Liver (tissue), 8 donors: ENCODE measurements at regions not wholly inside any gene's neighbourhood (a gene's known extent, or its start where the extent isn't known, plus 50 kb on each side); places are given as distances from the start of the nearest gene placed in this dataset.

Experiments
- DNase-seq: peaks from one replicate; pipeline ENCODE4 v3.0.0-alpha.2; 2017; ENCODE audit warnings: low spot score
- H3K27ac ChIP-seq, 2 donors: one replicate each; pipeline ENCODE4 v1.7.0; 2013; ENCODE audit warnings: inconsistent platforms in 2 of 2, low read length in 2 of 2, control low read depth in 1 of 2, low read depth in 1 of 2, mild to moderate bottlenecking in 1 of 2
- H3K27me3 ChIP-seq, 4 donors: one replicate each; pipeline versions ENCODE4 v1.6.1 to v1.7.0; 2013; ENCODE audit warnings: low read length in 3 of 4, inconsistent platforms in 1 of 4, mild to moderate bottlenecking in 1 of 4, moderate library complexity in 1 of 4; ENCODE audit not compliant: control insufficient read depth in 4 of 4, insufficient read depth in 4 of 4
- H3K36me3 ChIP-seq, 4 donors: one replicate each; pipeline versions ENCODE4 v1.6.1 to v1.7.0; 2013; ENCODE audit warnings: low read length in 3 of 4, mild to moderate bottlenecking in 3 of 4, low read depth in 1 of 4, moderate library complexity in 1 of 4; ENCODE audit not compliant: control insufficient read depth in 4 of 4, insufficient read depth in 3 of 4
- H3K4me1 ChIP-seq, 4 donors: one replicate each; pipeline versions ENCODE4 v1.6.1 to v1.7.0; 2013; ENCODE audit warnings: low read length in 3 of 4, mild to moderate bottlenecking in 3 of 4, moderate library complexity in 1 of 4; ENCODE audit not compliant: control insufficient read depth in 4 of 4, insufficient read depth in 4 of 4
- H3K4me3 ChIP-seq, 3 donors: one replicate each; pipeline versions ENCODE4 v1.6.1 to v1.7.0; 2013; ENCODE audit warnings: low read length in 3 of 3, control low read depth in 1 of 3, low read depth in 1 of 3, mild to moderate bottlenecking in 1 of 3
- H3K9ac ChIP-seq, 2 donors: one replicate each; pipeline ENCODE4 v1.7.0; 2013; ENCODE audit warnings: low read length in 2 of 2, mild to moderate bottlenecking in 2 of 2, moderate library complexity in 2 of 2, control low read depth in 1 of 2, low read depth in 1 of 2
- H3K9me3 ChIP-seq, 4 donors: one replicate each; pipeline versions ENCODE4 v1.6.1 to v1.7.0; 2013; ENCODE audit warnings: low read length in 3 of 4; ENCODE audit not compliant: control insufficient read depth in 4 of 4
- ATF3 ChIP-seq: IDR thresholded peaks from 2 replicates; pipeline ENCODE4 v1.6.1; 2016; ENCODE audit warnings: antibody characterized with exemption
- CTCF ChIP-seq: fragments of 150-350 bp; IDR thresholded peaks from 2 replicates; pipeline ENCODE4 v1.5.1; 2017; ENCODE audit warnings: improper control_type of control experiment, low read depth, low read length; ENCODE audit not compliant: missing input control
- EGR1 ChIP-seq, 2 donors: IDR thresholded peaks; 2 replicates each; pipeline ENCODE4 v1.6.1; 2016 to 2018; ENCODE audit warnings: antibody characterized with exemption in 2 of 2, low read depth in 2 of 2
- GABPA ChIP-seq, 2 donors: IDR thresholded peaks in 1 of 2; conservative IDR thresholded peaks in 1 of 2; 2 replicates each; pipeline ENCODE4 v1.6.1; 2016; ENCODE audit warnings: antibody characterized with exemption in 2 of 2, mild to moderate bottlenecking in 1 of 2, moderate library complexity in 1 of 2
- HNF4A ChIP-seq, 2 donors: conservative IDR thresholded peaks; 2 replicates each; pipeline ENCODE4 v1.6.1; 2016; ENCODE audit warnings: antibody characterized with exemption in 2 of 2, mild to moderate bottlenecking in 2 of 2
- HNF4G ChIP-seq: IDR thresholded peaks from 2 replicates; pipeline ENCODE4 v1.6.1; 2016; ENCODE audit warnings: antibody characterized with exemption
- JUND ChIP-seq, 2 donors: IDR thresholded peaks; 2 replicates each; pipeline ENCODE4 v1.6.1; 2016; ENCODE audit warnings: antibody characterized with exemption in 2 of 2
- MAX ChIP-seq: IDR thresholded peaks from 2 replicates; pipeline ENCODE4 v1.6.1; 2016; ENCODE audit warnings: antibody characterized with exemption
- NR2F2 ChIP-seq: IDR thresholded peaks from 2 replicates; pipeline ENCODE4 v1.6.1; 2016; ENCODE audit warnings: antibody characterized with exemption
- RAD21 ChIP-seq, 2 donors: IDR thresholded peaks; 2 replicates each; pipeline ENCODE4 v1.6.1; 2016; ENCODE audit warnings: antibody characterized with exemption in 2 of 2, mild to moderate bottlenecking in 2 of 2
- REST ChIP-seq: IDR thresholded peaks from 2 replicates; pipeline ENCODE4 v1.6.1; 2016; ENCODE audit warnings: antibody characterized with exemption, mild to moderate bottlenecking
- RXRA ChIP-seq, 2 donors: IDR thresholded peaks; 2 replicates each; pipeline ENCODE4 v1.6.1; 2017 to 2018; ENCODE audit warnings: antibody characterized with exemption in 2 of 2, mild to moderate bottlenecking in 1 of 2
- SP1 ChIP-seq: IDR thresholded peaks from 2 replicates; pipeline ENCODE4 v1.6.1; 2018; ENCODE audit warnings: antibody characterized with exemption, mild to moderate bottlenecking
- TAF1 ChIP-seq: conservative IDR thresholded peaks from 2 replicates; pipeline ENCODE4 v1.6.1; 2016; ENCODE audit warnings: antibody characterized with exemption, mild to moderate bottlenecking
- ZBTB33 ChIP-seq: IDR thresholded peaks from 2 replicates; pipeline ENCODE4 v1.6.1; 2016; ENCODE audit warnings: antibody characterized with exemption
- WGBS: extraction: QIAGEN DNeasy Blood & Tissue Kit; methylation state at CpG from one replicate; pipeline ENCODE4 v1.1.7; 2013; 5-methylcytosine and 5-hydroxymethylcytosine counted together
- donor health status: healthy.
- donor health status: healthy.
- donor health status: healthy.
- donor health status: healthy.
- donor health status: healthy.

- Histone ChIP-seq H3K9ac (no peak overlapping the region), H3K27ac (no peak overlapping the region), H3K9me3 (peaks cover 0 to 12% (median 6%) of the 10 kb centered on the region in 4 donors), H3K27me3 (no peaks in the 10 kb centered on the region), H3K4me3 (no peak overlapping the region), H3K36me3 (no peaks in the 10 kb centered on the region), H3K4me1 (no peaks in the 10 kb centered on the region)
- TF ChIP-seq RXRA (IDR thresholded peaks at IDR 0.05) = no peak
- TF ChIP-seq ZBTB33 = no peak
- TF ChIP-seq TAF1 = no peak
- TF ChIP-seq NR2F2 = no peak
- no peak for TF ChIP-seq HNF4G
- no peak for TF ChIP-seq HNF4A (conservative IDR thresholded peaks at IDR 0.05)
- TF ChIP-seq MAX = no peak
- no peak for TF ChIP-seq GABPA (IDR thresholded peaks at IDR 0.05 in 1 of 2, conservative IDR thresholded peaks at IDR 0.05 in 1 of 2)
- no peak for TF ChIP-seq JUND (IDR thresholded peaks at IDR 0.05)
- no peak for TF ChIP-seq EGR1 (IDR thresholded peaks at IDR 0.05; ENCODE audit: low read depth in 2 of 2)
- TF ChIP-seq SP1 = no peak
- TF ChIP-seq REST = no peak
- TF ChIP-seq ATF3 = no peak
- TF ChIP-seq RAD21 (IDR thresholded peaks at IDR 0.05) = no peak
- TF ChIP-seq CTCF = no peak
- DNase-seq = no peak
- 81% methylated on average over 2 of the region's 2 CpGs for WGBS
These were observed 95.4 kb upstream of the KLF14 start for GRCh38 chr7:130829415-130829814.

- no peak overlapping the region for H3K27ac ChIP-seq
- no peaks in the 10 kb centered on the region for H3K27me3 ChIP-seq
- 64% methylated on average over 3 of the region's 3 CpGs for WGBS
- no peak for TF ChIP-seq NR2F2
- H3K9me3 ChIP-seq = peaks cover 0 to 5% (median 3%) of the 10 kb centered on the region in 4 donors
- no peak overlapping the region for H3K4me3 ChIP-seq
- H3K36me3 ChIP-seq = no peaks in the 10 kb centered on the region
- H3K4me1 ChIP-seq = no peaks in the 10 kb centered on the region
- no peak overlapping the region for H3K9ac ChIP-seq
- no peak for DNase-seq
These were observed 97.3 kb upstream of the KLF14 start for GRCh38 chr7:130831322-130831721.
